Activated CD4-positive, alpha-beta T cell treated with anti-CD3 and anti-CD28 coated beads, Interleukin-2, amount 50 U/mL, for 24 hours (primary cell): ENCODE measurements at regions not wholly inside any gene's neighbourhood (a gene's known extent, or its start where the extent isn't known, plus 50 kb on each side); places are given as distances from the start of the nearest gene placed in this dataset.

Source experiments
- DNase-seq, 2 donors: peaks; one replicate each; pipeline ENCODE4 v3.0.0-alpha.2; 2020; ENCODE audit warnings: low read depth in 1 of 2, low spot score in 1 of 2

GRCh38 chr1:163797816-163798215, 476.1 kb downstream of the NUF2 start:
- no peak for DNase-seq

GRCh38 chr1:163799190-163799805, 477.5 kb downstream of the NUF2 start:
- DNase-seq = no peak

GRCh38 chr1:163807331-163808049, 485.7 kb downstream of the NUF2 start:
- no peak for DNase-seq

GRCh38 chr1:163813251-163813650, 491.5 kb downstream of the NUF2 start:
- DNase-seq = no peak

GRCh38 chr1:163820226-163820625, 498.5 kb downstream of the NUF2 start:
- DNase-seq = no peak

- DNase-seq = no peak
Measured at GRCh38 chr1:163820766-163821165, 499.0 kb downstream of the NUF2 start.

GRCh38 chr1:163821679-163822078, 499.9 kb downstream of the NUF2 start:
- DNase-seq = no peak

GRCh38 chr1:163823017-163823416, 501.3 kb downstream of the NUF2 start:
- no peak for DNase-seq

GRCh38 chr1:163824006-163824405, 502.3 kb downstream of the NUF2 start:
- DNase-seq = no peak

- DNase-seq = no peak
Measured at GRCh38 chr1:163824490-163824889, 502.7 kb downstream of the NUF2 start.

- DNase-seq = no peak
Measured at GRCh38 chr1:163826500-163826899, 504.7 kb downstream of the NUF2 start.

GRCh38 chr1:163834778-163835177, 513.0 kb downstream of the NUF2 start:
- no peak for DNase-seq

GRCh38 chr1:163836481-163836880, 514.7 kb downstream of the NUF2 start:
- DNase-seq = no peak

GRCh38 chr1:163837206-163837605, 515.5 kb downstream of the NUF2 start:
- no peak for DNase-seq

GRCh38 chr1:163842571-163842970, 520.8 kb downstream of the NUF2 start:
- no peak for DNase-seq

- DNase-seq = no peak
Measured at GRCh38 chr1:163844459-163844858, 522.7 kb downstream of the NUF2 start.

- no peak for DNase-seq
Measured at GRCh38 chr1:163845279-163845678, 523.5 kb downstream of the NUF2 start.

GRCh38 chr1:163863731-163864130, 542.0 kb downstream of the NUF2 start:
- no peak for DNase-seq

GRCh38 chr1:163864207-163864606, 542.5 kb downstream of the NUF2 start:
- no peak for DNase-seq

GRCh38 chr1:163866564-163866963, 544.8 kb downstream of the NUF2 start:
- no peak for DNase-seq

- DNase-seq = no peak
Measured at GRCh38 chr1:163870666-163871065, 548.9 kb downstream of the NUF2 start.

GRCh38 chr1:163872067-163872466, 550.3 kb downstream of the NUF2 start:
- DNase-seq = no peak

- DNase-seq = no peak
Measured at GRCh38 chr1:163874070-163874469, 552.3 kb downstream of the NUF2 start.
